ENCODE measurements at regions not wholly inside any gene's neighbourhood (a gene's known extent, or its start where the extent isn't known, plus 50 kb on each side); places are given as distances from the start of the nearest gene placed in this dataset.

GRCh38 chrY:21821881-21822280, 72.4 kb downstream of the RBMY1D start:
- intact Hi-C loops (cut with DNase I): no loop called here
- ATAC-seq (no peak), DNase-seq (ENCODE audit: missing footprints) (no peak)

GRCh38 chrY:21827593-21827992, 66.7 kb downstream of the RBMY1D start:
- ATAC-seq (no peak), DNase-seq (ENCODE audit: missing footprints) (no peak)
- intact Hi-C loops (cut with DNase I): no loop called here

Data from Right ventricle myocardium inferior (tissue), 1 donor.